OCI-LY7 (cell line): ENCODE measurements at regions not wholly inside any gene's neighbourhood (a gene's known extent, or its start where the extent isn't known, plus 50 kb on each side); places are given as distances from the start of the nearest gene placed in this dataset.

Experiments used
- BruUV-seq: library from RNA; stranded (reverse); fragments of 400-500 nt; replicated peaks from 2 replicates; lab custom pipeline; 2021; lab: Mats Ljungman, UMichigan
- CTCF ChIA-PET: fragments of 300-600 bp; sonication (Branson Sonifier 250); formaldehyde crosslinking; loops from one replicate; lab custom pipeline; 2022; ENCODE audit warnings: antibody characterized with exemption; ENCODE audit not compliant: unreplicated experiment; lab: Charles Lee
- POLR2A ChIA-PET: fragments of 300-600 bp; sonication (Branson Sonifier 250); formaldehyde crosslinking; loops from one replicate; lab custom pipeline; 2022; ENCODE audit warnings: antibody characterized with exemption; lab: Charles Lee
- DNase-seq: peaks from one replicate; pipeline ENCODE4 v3.0.0-alpha.2; 2015; ENCODE audit warnings: low spot score
- H2AFZ ChIP-seq: fragments of 200-600 bp; sonication (generic), shearing (Covaris generic); 2 replicates; pipeline ENCODE4 v1.6.1; 2014; ENCODE audit warnings: mild to moderate bottlenecking, antibody characterized with exemption, low read length, moderate library complexity
- H3K27ac ChIP-seq: fragments of 200-600 bp; sonication (generic); 2 replicates; pipeline ENCODE4 v1.5.1; 2014; ENCODE audit warnings: mixed run types, low read depth, mild to moderate bottlenecking, moderate library complexity, low read length, inconsistent platforms; ENCODE audit not compliant: poor library complexity, severe bottlenecking
- H3K36me3 ChIP-seq: fragments of 200-600 bp; sonication (generic); 2 replicates; pipeline ENCODE4 v1.6.1; 2014; ENCODE audit warnings: mild to moderate bottlenecking, antibody characterized with exemption, low read length, moderate library complexity, mixed read lengths; ENCODE audit not compliant: insufficient read depth
- H3K4me1 ChIP-seq: fragments of 200-600 bp; sonication (generic); 2 replicates; pipeline ENCODE4 v1.5.1; 2014; ENCODE audit warnings: mild to moderate bottlenecking, low read length; ENCODE audit not compliant: insufficient read depth, poor library complexity, severe bottlenecking
- H3K4me2 ChIP-seq: fragments of 200-600 bp; sonication (generic); 2 replicates; pipeline ENCODE4 v1.6.1; 2014; ENCODE audit warnings: mild to moderate bottlenecking, low read length
- H3K4me3 ChIP-seq: fragments of 200-600 bp; sonication (generic); 2 replicates; pipeline ENCODE4 v1.5.1; 2014; ENCODE audit warnings: mild to moderate bottlenecking, low read depth, low read length; ENCODE audit not compliant: poor library complexity, severe bottlenecking
- H3K79me2 ChIP-seq: fragments of 200-600 bp; sonication (generic); 2 replicates; pipeline ENCODE4 v1.6.1; 2016; ENCODE audit warnings: low read depth, mild to moderate bottlenecking, low read length, moderate library complexity, mixed read lengths; ENCODE audit not compliant: insufficient read depth
- H3K9me2 ChIP-seq: fragments of 200-600 bp; sonication (generic); 2 replicates; pipeline ENCODE4 v1.6.1; 2016; ENCODE audit warnings: mild to moderate bottlenecking, low read length, mixed read lengths; ENCODE audit not compliant: insufficient read depth
- H3K9me3 ChIP-seq: fragments of 200-600 bp; sonication (generic); 2 replicates; pipeline ENCODE4 v1.6.1; 2014; ENCODE audit warnings: mild to moderate bottlenecking, mixed run types, low read length, mixed read lengths
- H4K20me1 ChIP-seq: fragments of 200-600 bp; sonication (generic); 2 replicates; pipeline ENCODE4 v1.6.1; 2014; ENCODE audit warnings: mild to moderate bottlenecking, antibody characterized with exemption, low read length, moderate library complexity, mixed read lengths; ENCODE audit not compliant: insufficient read depth
- CTCF ChIP-seq: fragments of 200-600 bp; sonication (generic); conservative IDR thresholded peaks from 2 replicates; pipeline ENCODE4 v1.5.1; 2014; ENCODE audit warnings: mild to moderate bottlenecking, antibody characterized with exemption, low read length, moderate library complexity, mixed read lengths
- EZH2phosphoT487 ChIP-seq: fragments of 200-600 bp; sonication (generic); IDR thresholded peaks from 2 replicates; pipeline ENCODE4 v1.6.1; 2018; ENCODE audit warnings: low read depth, borderline replicate concordance, mild to moderate bottlenecking, mixed run types, antibody characterized with exemption, low read length, moderate library complexity, mixed read lengths
- intact Hi-C: fragments of 100-400 bp; cut with micrococcal nuclease; formaldehyde crosslinking; loops from one replicate; pipeline ENCODE4 v1.10.0; 2022; ENCODE audit not compliant: unreplicated experiment

GRCh38 chr18:1581581-1581980, 676.9 kb downstream of the ADCYAP1 start:
- Histone ChIP-seq H4K20me1 (no peaks in the 10 kb centered on the region), H3K36me3 (no peaks in the 10 kb centered on the region), H3K79me2 (no peaks in the 10 kb centered on the region), H3K9me3 (no peaks in the 10 kb centered on the region), H3K27ac (no peak overlapping the region), H3K4me3 (no peak overlapping the region), H3K4me2 (no peak overlapping the region), H2AFZ (no peak overlapping the region), H3K9me2 (no peaks in the 10 kb centered on the region), H3K4me1 (no peaks in the 10 kb centered on the region)
- DNase-seq, result no peak
- no TSS peak for BruUV-seq
- CTCF ChIA-PET, result no interaction called here
- intact Hi-C loops, result no loop called here
- POLR2A ChIA-PET, result no interaction called here
- TF ChIP-seq EZH2phosphoT487 (no peak), CTCF (no peak)

- Histone ChIP-seq H3K4me1 (no peaks in the 10 kb centered on the region), H2AFZ (no peak overlapping the region), H3K9me2 (no peaks in the 10 kb centered on the region), H3K4me2 (no peak overlapping the region), H3K9me3 (no peaks in the 10 kb centered on the region), H3K27ac (no peak overlapping the region), H4K20me1 (no peaks in the 10 kb centered on the region), H3K79me2 (no peaks in the 10 kb centered on the region), H3K4me3 (no peak overlapping the region), H3K36me3 (no peaks in the 10 kb centered on the region)
- CTCF ChIA-PET, result no interaction called here
- peak; percentile 82 for TF ChIP-seq CTCF
- TF ChIP-seq EZH2phosphoT487, result no peak
- POLR2A ChIA-PET, result no interaction called here
- no TSS peak for BruUV-seq
- DNase-seq, result peak; percentile 38
- intact Hi-C loops, result loop anchor here (5.0 kb wide), 1 partner anchor 961 kb away; no protein-coding TSS in a partner anchor
Observed at GRCh38 chr18:1585881-1586488, 681.3 kb downstream of the ADCYAP1 start.

- no peak for DNase-seq
- Histone ChIP-seq H3K27ac (no peak overlapping the region), H3K4me1 (no peaks in the 10 kb centered on the region), H3K36me3 (no peaks in the 10 kb centered on the region), H3K4me3 (no peak overlapping the region), H3K4me2 (no peak overlapping the region), H2AFZ (no peak overlapping the region), H3K9me2 (no peaks in the 10 kb centered on the region), H4K20me1 (no peaks in the 10 kb centered on the region), H3K9me3 (no peaks in the 10 kb centered on the region), H3K79me2 (no peaks in the 10 kb centered on the region)
- intact Hi-C loops, result no loop called here
- no peak for TF ChIP-seq CTCF
- TF ChIP-seq EZH2phosphoT487, result no peak
- BruUV-seq, result no TSS peak
- POLR2A ChIA-PET, result no interaction called here
- CTCF ChIA-PET, result no interaction called here
Observed at GRCh38 chr18:1593091-1593490, 688.4 kb downstream of the ADCYAP1 start.
